ENCODE measurements at regions not wholly inside any gene's neighbourhood (a gene's known extent, or its start where the extent isn't known, plus 50 kb on each side); places are given as distances from the start of the nearest gene placed in this dataset.

GRCh38 chr6:95383878-95384277, 193.5 kb upstream of the MANEA start:
- H3K9me3 ChIP-seq = no peaks in the 10 kb centered on the region
- no peak overlapping the region for H3K27ac ChIP-seq
- H3K4me1 ChIP-seq = no peaks in the 10 kb centered on the region
- H3K4me3 ChIP-seq = no peak overlapping the region
- H3K27me3 ChIP-seq = no peaks in the 10 kb centered on the region
- no peaks in the 10 kb centered on the region for H3K36me3 ChIP-seq
- no peak for TF ChIP-seq CTCF (IDR thresholded peaks at IDR 0.05)
- TF ChIP-seq POLR2A (IDR thresholded peaks at IDR 0.05) = no peak
- no peak for DNase-seq

GRCh38 chr6:95384988-95385387, 192.3 kb upstream of the MANEA start:
- DNase-seq = peak in 1 of 3 donors; percentile 30
- no peaks in the 10 kb centered on the region for H3K36me3 ChIP-seq
- no peaks in the 10 kb centered on the region for H3K4me1 ChIP-seq
- no peak overlapping the region for H3K4me3 ChIP-seq
- no peaks in the 10 kb centered on the region for H3K27me3 ChIP-seq
- no peaks in the 10 kb centered on the region for H3K9me3 ChIP-seq
- H3K27ac ChIP-seq = no peak overlapping the region
- no peak for TF ChIP-seq POLR2A (IDR thresholded peaks at IDR 0.05)
- TF ChIP-seq CTCF (IDR thresholded peaks at IDR 0.05) = no peak

GRCh38 chr6:95387845-95388244, 189.5 kb upstream of the MANEA start:
- no peak for TF ChIP-seq CTCF (IDR thresholded peaks at IDR 0.05)
- no peak for TF ChIP-seq POLR2A (IDR thresholded peaks at IDR 0.05)
- Histone ChIP-seq H3K4me3 (no peak overlapping the region), H3K9me3 (no peaks in the 10 kb centered on the region), H3K4me1 (no peaks in the 10 kb centered on the region), H3K27ac (no peak overlapping the region), H3K36me3 (no peaks in the 10 kb centered on the region), H3K27me3 (no peaks in the 10 kb centered on the region)
- DNase-seq = no peak

- no peak for DNase-seq
- Histone ChIP-seq H3K4me3 (no peak overlapping the region), H3K9me3 (no peaks in the 10 kb centered on the region), H3K27ac (no peak overlapping the region), H3K4me1 (no peaks in the 10 kb centered on the region), H3K27me3 (no peaks in the 10 kb centered on the region), H3K36me3 (no peaks in the 10 kb centered on the region)
- TF ChIP-seq CTCF (IDR thresholded peaks at IDR 0.05) (no peak), POLR2A (IDR thresholded peaks at IDR 0.05) (no peak)
These were observed 172.6 kb upstream of the MANEA start for GRCh38 chr6:95404777-95405176.

- Histone ChIP-seq H3K27me3 (no peaks in the 10 kb centered on the region), H3K9me3 (no peaks in the 10 kb centered on the region), H3K27ac (no peak overlapping the region), H3K36me3 (no peaks in the 10 kb centered on the region), H3K4me3 (no peak overlapping the region), H3K4me1 (no peaks in the 10 kb centered on the region)
- DNase-seq = no peak
- TF ChIP-seq CTCF (IDR thresholded peaks at IDR 0.05) = no peak
- no peak for TF ChIP-seq POLR2A (IDR thresholded peaks at IDR 0.05)
These were observed 169.2 kb upstream of the MANEA start for GRCh38 chr6:95408111-95408510.

- TF ChIP-seq POLR2A (IDR thresholded peaks at IDR 0.05) (no peak), CTCF (IDR thresholded peaks at IDR 0.05) (no peak)
- no peaks in the 10 kb centered on the region for H3K36me3 ChIP-seq
- no peaks in the 10 kb centered on the region for H3K4me1 ChIP-seq
- DNase-seq = no peak
- no peak overlapping the region for H3K4me3 ChIP-seq
- no peak overlapping the region for H3K27ac ChIP-seq
- no peaks in the 10 kb centered on the region for H3K9me3 ChIP-seq
- H3K27me3 ChIP-seq = no peaks in the 10 kb centered on the region
These were observed 167.2 kb upstream of the MANEA start for GRCh38 chr6:95410168-95410567.
